HEK293T (cell line): ENCODE measurements at regions not wholly inside any gene's neighbourhood (a gene's known extent, or its start where the extent isn't known, plus 50 kb on each side); places are given as distances from the start of the nearest gene placed in this dataset.

Experiments
- BHLHE40 ChIP-seq: fragments of 450-650 bp; IDR thresholded peaks from 2 replicates; pipeline ENCODE4 v1.6.1; 2016; ENCODE audit warnings: mild to moderate bottlenecking, moderate library complexity, borderline replicate concordance
- ELF4 ChIP-seq: fragments of 450-650 bp; IDR thresholded peaks from 2 replicates; pipeline ENCODE4 v1.6.1; 2017; ENCODE audit warnings: antibody characterized with exemption
- FOXA1 ChIP-seq: fragments of 450-650 bp; IDR thresholded peaks from 2 replicates; pipeline ENCODE4 v1.6.1; 2016; ENCODE audit warnings: mild to moderate bottlenecking
- FOXM1 ChIP-seq: fragments of 450-650 bp; IDR thresholded peaks from 2 replicates; pipeline ENCODE4 v1.6.1; 2017; ENCODE audit warnings: mild to moderate bottlenecking, borderline replicate concordance

DNA sequence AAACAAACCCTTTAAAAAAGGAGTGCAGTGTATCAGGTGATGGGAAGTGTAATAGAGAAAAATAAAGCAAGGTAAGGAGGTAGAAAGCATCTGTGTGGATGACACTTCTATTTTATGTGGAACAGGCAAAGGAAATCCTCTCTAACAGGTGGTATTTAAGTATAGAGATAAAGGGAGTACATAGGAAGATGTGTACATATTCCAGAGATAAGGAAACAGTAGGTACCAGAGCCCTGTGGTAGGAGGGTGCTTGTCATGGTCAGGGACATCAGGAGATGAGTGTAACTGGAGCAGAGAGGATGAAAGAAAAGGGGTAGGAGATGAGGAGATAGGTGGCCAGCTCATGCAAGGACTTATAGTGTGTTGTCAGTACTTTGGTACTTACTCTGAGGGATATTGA lies 65.8 kb downstream of the CHST2 start:
- TF ChIP-seq FOXM1 = no peak
- no peak for TF ChIP-seq ELF4
- no peak for TF ChIP-seq BHLHE40
- no peak for TF ChIP-seq FOXA1
